ENCODE measurements at regions not wholly inside any gene's neighbourhood (a gene's known extent, or its start where the extent isn't known, plus 50 kb on each side); places are given as distances from the start of the nearest gene placed in this dataset.
"Not testable (repeated sequence)": the region's sequence is repeated elsewhere in the genome, so short reads cannot be mapped to it uniquely, and the experiment has no call there.

DNA sequence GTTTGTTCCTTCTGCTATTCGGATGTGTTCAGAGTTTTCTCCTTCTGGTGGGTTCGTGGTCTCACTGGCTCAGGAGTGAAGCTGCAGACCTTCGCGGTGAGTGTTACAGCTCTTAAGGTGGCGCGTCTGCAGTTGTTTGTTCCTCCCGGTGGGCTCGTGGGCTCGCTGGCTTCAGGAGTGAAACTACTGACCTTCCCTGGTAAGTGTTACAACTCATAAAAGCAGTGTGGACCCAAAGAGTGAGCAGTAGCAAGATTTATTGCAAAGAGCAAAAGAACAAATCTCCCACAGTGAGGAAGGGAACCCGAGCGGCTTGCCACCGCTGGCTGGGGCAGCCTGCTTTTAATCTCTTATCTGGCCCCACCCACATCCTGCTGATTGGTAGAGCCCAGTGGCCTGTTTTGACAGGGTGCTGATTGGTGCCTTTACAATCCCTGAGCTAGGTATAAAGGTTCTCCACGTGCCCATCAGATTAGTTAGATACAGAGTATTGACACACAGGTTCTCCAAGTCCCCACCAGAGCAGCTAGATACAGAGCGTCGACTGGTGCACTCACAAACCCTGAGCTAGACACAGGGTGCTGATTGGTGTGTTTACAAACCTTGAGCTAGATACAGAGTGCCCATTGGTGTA, 160.7 kb downstream of the NR2F2 start:
- 45% methylated on average over 2 of the region's 15 CpGs; no CpG with 5 or more reads in 1 of the 2 experiments for WGBS, 2 experiments (ENCODE audit: extremely low coverage in 2 of 2, insufficient read length in 1 of 2)
- H4K20me1 ChIP-seq (ENCODE audit: insufficient read depth, low read length); H2BK120ac ChIP-seq (ENCODE audit: low read depth, low read length); in situ Hi-C loops (cut with MboI; ENCODE audit: low sequenced_read_pairs); H3K4ac ChIP-seq (ENCODE audit: low read depth, low read length); H3K9ac ChIP-seq (ENCODE audit: low read depth, low read length); BruUV-seq (replicated peaks); H3K14ac ChIP-seq (replicated peaks; ENCODE audit: low read depth, low read length); H3K27me3 ChIP-seq (ENCODE audit: control insufficient read depth, insufficient read depth, low read length); CTCF ChIA-PET; H4K5ac ChIP-seq (ENCODE audit: low read depth, low read length); H2BK15ac ChIP-seq (ENCODE audit: low read depth, low read length); H4K8ac ChIP-seq (ENCODE audit: low read depth in 2 of 2, low read length in 2 of 2); H3K4me1 ChIP-seq (ENCODE audit: control insufficient read depth, insufficient read depth, low read length); H2AFZ ChIP-seq (replicated peaks; ENCODE audit: low read length, poor library complexity); H4K91ac ChIP-seq (ENCODE audit: insufficient read depth, low read depth, low read length); POLR2A ChIA-PET (ENCODE audit: unreplicated experiment); DNase-seq; intact Hi-C loops (cut with micrococcal nuclease); H3K4me3 ChIP-seq (ENCODE audit: insufficient read depth, low read depth, low read length); H3K56ac ChIP-seq (ENCODE audit: extremely low read depth, insufficient read depth, low read length); H3K36me3 ChIP-seq (ENCODE audit: control insufficient read depth, insufficient read depth, low read length); dilution Hi-C loops (cut with HindIII; ENCODE audit: low sequenced_read_pairs, unreplicated experiment); H3K79me1 ChIP-seq (ENCODE audit: low read depth in 1 of 2, low read length in 2 of 2); H2AK5ac ChIP-seq (ENCODE audit: low read depth, low read length); H3K18ac ChIP-seq (ENCODE audit: low read depth, low read length); H3K9me3 ChIP-seq (ENCODE audit: control insufficient read depth, insufficient read depth, low read length); H3K9me1 ChIP-seq (ENCODE audit: insufficient read depth, low read length); H2BK20ac ChIP-seq (ENCODE audit: low read depth, low read length); H3K23ac ChIP-seq (ENCODE audit: low read depth, low read length); ATAC-seq (ENCODE audit: low read depth); H2BK5ac ChIP-seq (ENCODE audit: low read depth, low read length, poor library complexity, severe bottlenecking); H2AK9ac ChIP-seq (replicated peaks; ENCODE audit: low read depth, low read length, poor library complexity); H3K4me2 ChIP-seq (ENCODE audit: low read depth, low read length); H3K27ac ChIP-seq (ENCODE audit: insufficient read depth, low read length): not testable (repeated sequence)

DNA sequence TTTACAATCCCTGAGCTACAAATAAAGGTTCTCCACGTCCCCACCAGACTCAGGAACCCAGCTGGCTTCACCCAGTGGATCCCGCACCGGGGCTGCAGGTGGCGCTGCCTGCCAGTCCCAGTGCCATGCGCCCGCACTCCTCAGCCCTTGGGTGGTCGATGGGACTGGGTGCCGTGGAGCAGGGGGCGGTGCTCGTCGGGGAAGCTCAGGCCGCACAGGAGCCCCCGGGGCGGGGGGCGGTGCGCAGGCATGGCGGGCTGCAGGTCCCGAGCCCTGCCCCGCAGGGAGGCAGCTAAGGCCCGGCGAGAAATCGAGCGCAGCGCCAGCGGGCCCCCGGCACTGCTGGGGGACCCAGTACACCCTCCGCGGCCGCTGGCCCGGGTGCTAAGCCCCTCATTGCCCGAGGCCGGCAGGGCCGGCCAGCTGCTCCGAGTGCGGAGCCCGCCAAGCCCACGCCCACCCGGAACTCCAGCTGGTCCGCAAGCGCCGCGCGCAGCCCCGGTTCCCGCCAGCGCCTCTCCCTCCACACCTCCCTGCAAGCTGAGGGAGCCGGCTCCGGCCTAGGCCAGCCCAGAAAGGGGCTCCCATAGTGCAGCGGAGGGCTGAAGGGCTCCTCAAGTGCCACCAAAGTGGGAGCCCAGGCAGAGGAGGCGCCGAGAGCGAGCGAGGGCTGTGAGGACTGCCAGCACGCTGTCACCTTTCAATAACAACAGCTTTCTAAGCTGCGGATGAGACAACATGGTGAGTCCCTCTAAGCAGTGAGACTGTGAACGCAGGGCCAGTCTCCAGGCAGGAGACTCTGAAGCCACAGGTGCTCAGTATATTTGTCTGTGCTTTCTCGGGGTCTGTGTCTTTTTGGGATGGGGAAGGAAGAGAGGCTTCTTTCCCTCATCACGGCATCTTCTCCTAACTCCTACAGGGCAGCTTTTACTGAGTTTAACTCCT, 161.5 kb downstream of the NR2F2 start:
- H3K4me2 ChIP-seq (ENCODE audit: low read depth, low read length); H3K9ac ChIP-seq (ENCODE audit: low read depth, low read length); H3K4me3 ChIP-seq (ENCODE audit: insufficient read depth, low read depth, low read length); in situ Hi-C loops (cut with MboI; ENCODE audit: low sequenced_read_pairs); CTCF ChIA-PET; H3K4me1 ChIP-seq (ENCODE audit: control insufficient read depth, insufficient read depth, low read length); H3K79me1 ChIP-seq (ENCODE audit: low read depth in 1 of 2, low read length in 2 of 2); H4K20me1 ChIP-seq (ENCODE audit: insufficient read depth, low read length); intact Hi-C loops (cut with micrococcal nuclease); H3K14ac ChIP-seq (replicated peaks; ENCODE audit: low read depth, low read length); dilution Hi-C loops (cut with HindIII; ENCODE audit: low sequenced_read_pairs, unreplicated experiment); H3K23ac ChIP-seq (ENCODE audit: low read depth, low read length); DNase-seq; H3K27me3 ChIP-seq (ENCODE audit: control insufficient read depth, insufficient read depth, low read length); H3K9me3 ChIP-seq (ENCODE audit: control insufficient read depth, insufficient read depth, low read length); H3K36me3 ChIP-seq (ENCODE audit: control insufficient read depth, insufficient read depth, low read length); H4K91ac ChIP-seq (ENCODE audit: insufficient read depth, low read depth, low read length); H3K9me1 ChIP-seq (ENCODE audit: insufficient read depth, low read length); BruUV-seq (replicated peaks); H2AK5ac ChIP-seq (ENCODE audit: low read depth, low read length); H4K5ac ChIP-seq (ENCODE audit: low read depth, low read length); H3K4ac ChIP-seq (ENCODE audit: low read depth, low read length); H3K18ac ChIP-seq (ENCODE audit: low read depth, low read length); H2BK120ac ChIP-seq (ENCODE audit: low read depth, low read length); POLR2A ChIA-PET (ENCODE audit: unreplicated experiment); H3K56ac ChIP-seq (ENCODE audit: extremely low read depth, insufficient read depth, low read length); H2AK9ac ChIP-seq (replicated peaks; ENCODE audit: low read depth, low read length, poor library complexity); H2BK15ac ChIP-seq (ENCODE audit: low read depth, low read length); H2BK5ac ChIP-seq (ENCODE audit: low read depth, low read length, poor library complexity, severe bottlenecking); ATAC-seq (ENCODE audit: low read depth); H3K27ac ChIP-seq (ENCODE audit: insufficient read depth, low read length); H2BK20ac ChIP-seq (ENCODE audit: low read depth, low read length); H2AFZ ChIP-seq (replicated peaks; ENCODE audit: low read length, poor library complexity); H4K8ac ChIP-seq (ENCODE audit: low read depth in 2 of 2, low read length in 2 of 2): not testable (repeated sequence)
- WGBS, 2 experiments (ENCODE audit: extremely low coverage in 2 of 2, insufficient read length in 1 of 2) = 86% methylated on average over 17 of the region's 58 CpGs; no CpG with 5 or more reads in 1 of the 2 experiments

Data from IMR-90 (cell line).